Effector memory CD8-positive, alpha-beta T cell (primary cell): ENCODE measurements at regions not wholly inside any gene's neighbourhood (a gene's known extent, or its start where the extent isn't known, plus 50 kb on each side); places are given as distances from the start of the nearest gene placed in this dataset.

Experiments used
- ATAC-seq: fragments of 150-1000 bp; cut with Tn5 transposase; replicated peaks from 2 replicates; pipeline ENCODE4 v1.10.0; 2021; ENCODE audit warnings: mild to moderate bottlenecking, moderate library complexity
- DNase-seq, 3 experiments: peaks; one replicate each; pipeline ENCODE4 v3.0.0; 2021
- H3K27ac Mint-ChIP-seq, 2 donors: one replicate each; pipeline ENCODE4 v1.8.0; 2022; ENCODE audit warnings: mild to moderate bottlenecking in 2 of 2, mixed read lengths in 2 of 2, moderate library complexity in 2 of 2
- H3K27me3 Mint-ChIP-seq, 2 donors: one replicate each; pipeline ENCODE4 v1.8.0; 2022; ENCODE audit warnings: mixed read lengths in 2 of 2
- H3K36me3 Mint-ChIP-seq: one replicate; pipeline ENCODE4 v1.8.0; 2022; ENCODE audit warnings: mild to moderate bottlenecking, moderate library complexity, mixed read lengths; ENCODE audit not compliant: insufficient read depth
- H3K4me1 Mint-ChIP-seq, 2 donors: one replicate each; pipeline ENCODE4 v1.8.0; 2022; ENCODE audit warnings: low read depth in 2 of 2, mixed read lengths in 2 of 2
- H3K4me3 Mint-ChIP-seq, 2 donors: one replicate each; pipeline ENCODE4 v1.8.0; 2022; ENCODE audit warnings: mild to moderate bottlenecking in 2 of 2, mixed read lengths in 2 of 2, moderate library complexity in 2 of 2
- H3K9me3 Mint-ChIP-seq, 2 donors: one replicate each; pipeline ENCODE4 v1.8.0; 2022; ENCODE audit warnings: mixed read lengths in 2 of 2

DNA sequence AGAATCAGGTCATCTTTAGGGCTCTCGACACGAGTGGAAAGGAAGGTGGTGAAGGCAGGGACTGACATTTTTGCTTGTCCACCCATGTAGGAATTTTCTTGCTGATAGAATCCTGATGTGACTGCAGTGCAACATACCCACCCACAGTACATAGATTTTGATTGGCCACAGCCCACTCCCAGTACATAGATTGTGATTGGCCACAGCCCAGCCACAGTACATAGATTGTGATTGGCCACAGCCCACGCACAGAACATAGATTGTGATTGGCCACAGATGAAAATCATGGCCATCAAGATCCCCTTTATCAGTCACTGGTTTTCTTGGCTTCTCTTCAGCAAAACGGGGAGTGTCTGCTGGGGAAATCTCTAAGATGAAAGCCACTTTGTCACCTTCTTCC lies 1041.5 kb downstream of the AACS start:
- H3K4me3 Mint-ChIP-seq = no peak overlapping the region
- no peaks in the 10 kb centered on the region for H3K36me3 Mint-ChIP-seq
- H3K4me1 Mint-ChIP-seq = no peaks in the 10 kb centered on the region
- peaks cover 0 to 3% of the 10 kb centered on the region in 2 donors for H3K9me3 Mint-ChIP-seq
- ATAC-seq = no peak
- no peak for DNase-seq
- H3K27ac Mint-ChIP-seq = no peak overlapping the region
- no peaks in the 10 kb centered on the region for H3K27me3 Mint-ChIP-seq

DNA sequence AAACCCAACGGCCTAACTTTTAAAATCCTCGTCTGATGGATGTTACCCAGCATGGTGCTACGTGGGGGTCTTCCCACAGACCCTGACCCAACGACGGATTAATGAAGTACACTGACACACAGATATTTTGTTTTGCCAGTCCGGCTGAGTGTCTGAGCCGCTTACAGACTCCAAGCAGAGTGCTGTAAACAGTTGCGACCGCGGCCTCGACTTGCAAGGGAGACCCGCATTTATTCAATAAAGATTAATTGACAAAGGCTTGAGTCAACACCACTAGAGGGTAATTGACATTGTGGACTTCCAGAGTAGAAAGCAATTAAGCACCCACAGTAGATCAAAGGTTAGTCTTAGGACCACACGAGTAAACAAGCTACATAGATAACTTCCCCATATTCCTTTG lies 1042.4 kb downstream of the AACS start:
- Mint-ChIP-seq H3K9me3 (peaks cover 0 to 3% of the 10 kb centered on the region in 2 donors), H3K4me1 (no peaks in the 10 kb centered on the region), H3K4me3 (no peak overlapping the region), H3K27me3 (no peaks in the 10 kb centered on the region), H3K27ac (no peak overlapping the region), H3K36me3 (no peaks in the 10 kb centered on the region)
- no peak for DNase-seq
- no peak for ATAC-seq

DNA sequence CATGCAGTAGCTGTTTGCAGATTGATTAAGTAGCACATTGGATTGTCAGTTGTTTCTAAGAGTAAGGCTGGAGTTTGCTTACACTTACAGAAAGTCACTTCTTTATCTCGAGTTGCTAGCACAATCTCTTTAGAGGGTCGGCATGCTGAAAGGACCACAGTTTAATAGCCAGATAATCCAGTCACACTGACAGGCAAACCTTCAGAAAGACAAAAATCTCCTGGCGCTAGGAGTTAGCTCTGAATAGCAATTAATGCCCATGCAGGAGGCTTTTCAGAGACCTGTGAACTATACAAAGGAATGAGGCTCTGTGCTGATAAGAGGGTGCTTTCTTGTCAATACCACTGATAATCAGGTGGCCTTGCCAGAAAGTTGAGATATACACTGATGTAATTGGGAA lies 1043.0 kb downstream of the AACS start:
- DNase-seq = no peak
- Mint-ChIP-seq H3K27me3 (no peaks in the 10 kb centered on the region), H3K4me3 (no peak overlapping the region), H3K9me3 (peaks cover 0 to 3% of the 10 kb centered on the region in 2 donors), H3K27ac (no peak overlapping the region), H3K4me1 (no peaks in the 10 kb centered on the region), H3K36me3 (no peaks in the 10 kb centered on the region)
- ATAC-seq = no peak

DNA sequence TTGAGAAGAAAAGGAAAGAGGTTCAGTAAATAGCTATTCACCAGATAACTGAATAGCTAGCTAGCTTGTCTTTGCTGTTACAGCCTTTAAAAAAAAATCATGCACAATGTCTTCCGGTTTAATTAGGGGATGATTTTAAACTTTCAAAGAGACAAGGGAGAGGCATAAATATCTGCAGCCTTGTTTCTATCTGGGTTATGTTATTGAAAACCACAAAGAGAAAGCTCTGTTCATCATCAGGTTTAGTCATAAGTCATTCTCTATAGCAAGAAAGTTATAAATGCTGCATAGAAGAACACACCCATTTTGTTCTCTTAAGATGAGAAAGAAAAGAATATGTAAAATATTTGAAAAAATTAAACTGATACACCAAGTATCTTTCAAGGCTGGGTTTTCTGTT lies 1046.9 kb downstream of the AACS start:
- Mint-ChIP-seq H3K4me1 (no peaks in the 10 kb centered on the region), H3K9me3 (peaks cover 0 to 5% of the 10 kb centered on the region in 2 donors), H3K27me3 (no peaks in the 10 kb centered on the region), H3K4me3 (no peak overlapping the region), H3K36me3 (no peaks in the 10 kb centered on the region), H3K27ac (no peak overlapping the region)
- ATAC-seq = no peak
- DNase-seq = no peak

DNA sequence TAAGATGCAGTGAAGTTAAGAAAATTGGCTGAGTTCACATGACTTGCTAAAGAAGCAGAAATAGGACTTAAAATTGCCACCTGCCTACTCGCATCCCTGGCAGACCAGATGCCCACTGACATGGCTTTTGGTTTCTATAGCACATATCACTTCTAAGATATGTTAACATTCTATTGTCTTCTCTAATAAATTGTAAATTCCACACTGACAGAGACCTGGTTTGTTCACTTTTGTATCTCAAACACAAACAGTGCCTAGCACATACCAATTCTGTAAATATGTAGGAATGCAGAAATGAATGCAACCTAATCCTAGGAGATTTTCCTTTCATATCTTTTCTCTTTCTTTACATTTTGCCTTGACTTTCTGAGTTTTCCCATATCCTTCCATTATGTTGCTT lies 1047.6 kb downstream of the AACS start:
- DNase-seq (no peak), ATAC-seq (no peak)
- H3K9me3 Mint-ChIP-seq = peaks cover 0 to 5% of the 10 kb centered on the region in 2 donors
- no peak overlapping the region for H3K27ac Mint-ChIP-seq
- H3K36me3 Mint-ChIP-seq = no peaks in the 10 kb centered on the region
- H3K4me3 Mint-ChIP-seq = no peak overlapping the region
- H3K4me1 Mint-ChIP-seq = no peaks in the 10 kb centered on the region
- no peaks in the 10 kb centered on the region for H3K27me3 Mint-ChIP-seq

DNA sequence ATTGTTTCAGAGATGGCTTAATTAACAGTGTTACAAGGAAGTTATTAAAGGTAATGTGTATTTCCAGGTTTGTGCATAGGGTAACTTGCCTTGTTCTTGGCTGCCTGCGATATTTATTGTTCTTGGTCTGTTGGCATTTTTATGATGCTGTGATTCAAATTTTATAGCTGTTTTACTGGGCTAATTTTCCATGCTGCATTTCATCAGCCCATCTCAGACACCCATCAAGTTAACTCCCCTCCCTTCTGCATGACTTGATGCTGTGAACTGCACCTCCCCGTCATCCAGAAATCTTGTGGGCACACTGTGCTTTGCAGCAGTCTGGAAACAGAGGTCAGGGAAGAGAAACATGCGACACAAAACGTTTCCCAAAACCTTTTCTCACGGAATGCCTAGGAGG lies 1049.2 kb downstream of the AACS start:
- no peak for ATAC-seq
- no peaks in the 10 kb centered on the region for H3K27me3 Mint-ChIP-seq
- no peak overlapping the region for H3K4me3 Mint-ChIP-seq
- H3K4me1 Mint-ChIP-seq = no peaks in the 10 kb centered on the region
- DNase-seq = no peak
- peaks cover 0 to 5% of the 10 kb centered on the region in 2 donors for H3K9me3 Mint-ChIP-seq
- no peaks in the 10 kb centered on the region for H3K36me3 Mint-ChIP-seq
- H3K27ac Mint-ChIP-seq = no peak overlapping the region

DNA sequence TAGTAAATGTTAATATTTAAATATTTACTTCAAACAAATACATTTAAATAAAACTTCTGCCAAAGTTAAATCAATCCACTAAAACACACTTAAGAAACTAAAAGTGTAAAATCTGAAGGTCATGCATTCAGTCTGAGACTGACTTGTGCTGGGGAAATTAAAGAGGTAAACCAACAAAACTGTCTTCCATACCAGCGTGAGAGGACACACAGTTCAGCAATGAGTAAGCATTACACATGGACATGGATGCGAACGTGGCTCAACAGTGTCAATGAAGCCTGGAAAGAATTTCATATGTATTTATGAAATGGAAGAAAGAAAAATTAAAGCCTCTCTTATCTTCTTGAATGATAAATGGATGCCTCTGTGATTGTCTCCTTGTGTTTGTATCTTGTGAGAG lies 1052.3 kb downstream of the AACS start:
- Mint-ChIP-seq H3K27ac (no peak overlapping the region), H3K9me3 (peaks cover 5 to 6% of the 10 kb centered on the region in 2 donors), H3K27me3 (no peaks in the 10 kb centered on the region), H3K4me1 (no peaks in the 10 kb centered on the region), H3K4me3 (no peak overlapping the region), H3K36me3 (no peaks in the 10 kb centered on the region)
- DNase-seq (no peak), ATAC-seq (no peak)

DNA sequence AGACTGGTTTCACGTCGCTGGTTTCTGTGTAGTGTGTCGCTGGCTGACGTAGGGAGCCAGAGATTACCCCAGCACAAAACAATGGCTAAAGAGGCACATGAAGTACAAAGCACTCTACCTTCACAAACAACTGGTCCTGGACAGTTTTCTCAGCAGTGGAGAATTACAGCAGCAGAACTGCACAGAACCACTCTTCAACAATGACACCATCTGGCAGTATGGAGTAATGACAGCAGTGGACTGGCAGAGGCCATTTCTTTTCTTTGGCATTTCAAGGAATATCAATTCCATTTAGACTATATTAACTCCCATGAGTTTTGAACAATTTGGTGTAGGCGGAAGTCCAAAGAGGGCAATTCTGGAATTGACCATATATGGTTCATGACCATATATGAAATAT lies 1074.1 kb downstream of the AACS start:
- ATAC-seq (no peak), DNase-seq (no peak)
- Mint-ChIP-seq H3K9me3 (peaks cover 26 to 41% of the 10 kb centered on the region in 2 donors), H3K36me3 (no peaks in the 10 kb centered on the region), H3K4me1 (no peaks in the 10 kb centered on the region), H3K27me3 (no peaks in the 10 kb centered on the region), H3K27ac (no peak overlapping the region), H3K4me3 (no peak overlapping the region)

DNA sequence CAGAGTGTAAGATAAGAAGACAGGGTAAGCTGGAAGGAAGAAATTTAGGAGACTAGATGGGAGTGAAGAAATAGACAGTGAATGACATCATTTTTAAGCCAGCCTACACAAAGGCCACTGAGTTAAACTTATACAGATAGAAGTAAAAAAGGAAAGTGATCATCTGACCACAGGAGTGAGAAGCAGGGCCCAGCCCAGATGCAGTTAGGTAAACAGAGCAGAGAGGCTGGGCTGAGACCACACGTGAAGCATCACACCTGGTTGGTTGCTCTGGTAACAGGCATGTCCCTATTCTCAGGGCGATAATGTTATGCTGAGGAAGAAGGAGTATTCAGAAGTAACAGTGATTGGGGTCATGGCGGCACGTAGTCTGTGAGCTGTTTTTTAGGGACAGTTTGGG lies 1079.4 kb downstream of the AACS start:
- H3K36me3 Mint-ChIP-seq = no peaks in the 10 kb centered on the region
- H3K9me3 Mint-ChIP-seq = peaks cover 9 to 16% of the 10 kb centered on the region in 2 donors
- no peak overlapping the region for H3K27ac Mint-ChIP-seq
- no peak overlapping the region for H3K4me3 Mint-ChIP-seq
- no peak for ATAC-seq
- no peaks in the 10 kb centered on the region for H3K27me3 Mint-ChIP-seq
- DNase-seq = no peak
- no peaks in the 10 kb centered on the region for H3K4me1 Mint-ChIP-seq

DNA sequence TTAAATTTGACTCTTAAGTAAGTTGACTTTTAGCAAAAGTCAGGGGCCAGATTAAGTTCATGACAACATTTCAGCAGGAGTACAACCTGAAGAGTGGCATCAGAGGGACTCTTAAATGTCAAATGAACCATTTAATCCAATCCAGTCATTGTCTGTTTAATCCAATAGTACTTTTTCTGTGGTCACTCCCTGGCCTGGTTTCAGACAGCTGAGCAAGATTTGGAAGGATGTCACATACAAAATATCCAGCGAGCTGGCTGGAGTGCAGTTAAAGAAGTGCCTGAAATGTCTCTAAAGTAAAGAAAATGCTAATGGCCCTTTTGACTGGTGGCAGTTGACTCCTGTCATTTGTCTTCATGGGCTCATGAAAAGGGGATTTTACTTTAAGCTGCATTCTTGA lies 1082.1 kb downstream of the AACS start:
- H3K27me3 Mint-ChIP-seq = no peaks in the 10 kb centered on the region
- H3K4me3 Mint-ChIP-seq = no peak overlapping the region
- DNase-seq = no peak
- H3K27ac Mint-ChIP-seq = no peak overlapping the region
- ATAC-seq = no peak
- H3K9me3 Mint-ChIP-seq = peaks cover 7 to 24% of the 10 kb centered on the region in 2 donors
- no peaks in the 10 kb centered on the region for H3K4me1 Mint-ChIP-seq
- no peaks in the 10 kb centered on the region for H3K36me3 Mint-ChIP-seq

DNA sequence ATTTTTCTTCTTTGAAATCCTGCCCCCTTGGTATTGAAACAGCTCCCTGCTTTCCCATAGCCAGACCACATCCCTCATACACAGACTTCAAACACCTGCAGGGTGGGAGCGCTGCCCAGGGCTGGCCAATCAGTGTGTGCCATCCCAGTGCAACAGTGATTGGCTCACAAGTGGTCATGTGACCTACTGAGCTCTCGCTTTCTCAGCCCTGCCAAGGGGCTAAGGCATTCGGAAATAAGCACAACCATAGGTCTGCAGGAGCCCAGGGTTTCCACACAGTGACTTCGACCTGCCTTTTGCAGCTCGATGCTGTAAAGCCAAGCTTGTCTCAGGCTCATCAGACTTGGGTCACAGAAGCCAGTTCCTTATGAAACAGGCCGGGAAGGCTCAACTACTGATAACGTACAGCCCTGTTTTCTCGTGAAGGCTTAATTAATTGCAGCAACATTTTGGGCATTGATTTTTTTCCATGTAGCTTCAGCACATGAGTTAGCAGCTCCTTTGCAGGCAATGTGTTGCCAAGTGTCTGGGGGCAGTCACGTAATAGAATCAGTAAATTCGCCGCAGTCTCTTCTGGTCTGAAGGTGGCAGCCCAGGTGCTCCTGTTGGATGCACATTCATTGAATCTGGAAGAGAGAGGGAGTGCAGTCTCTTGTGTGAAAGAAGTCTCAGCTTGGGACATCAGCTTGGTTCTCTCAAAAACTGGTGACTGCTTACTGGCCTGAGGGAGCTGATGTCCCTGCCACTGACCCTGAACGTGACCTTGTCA lies 1091.8 kb downstream of the AACS start:
- no peaks in the 10 kb centered on the region for H3K4me1 Mint-ChIP-seq
- H3K27me3 Mint-ChIP-seq = no peaks in the 10 kb centered on the region
- ATAC-seq (no peak), DNase-seq (no peak)
- H3K9me3 Mint-ChIP-seq = peaks cover 5 to 14% of the 10 kb centered on the region in 2 donors
- peaks cover 3% of the 10 kb centered on the region for H3K36me3 Mint-ChIP-seq
- H3K27ac Mint-ChIP-seq = no peak overlapping the region
- no peak overlapping the region for H3K4me3 Mint-ChIP-seq

DNA sequence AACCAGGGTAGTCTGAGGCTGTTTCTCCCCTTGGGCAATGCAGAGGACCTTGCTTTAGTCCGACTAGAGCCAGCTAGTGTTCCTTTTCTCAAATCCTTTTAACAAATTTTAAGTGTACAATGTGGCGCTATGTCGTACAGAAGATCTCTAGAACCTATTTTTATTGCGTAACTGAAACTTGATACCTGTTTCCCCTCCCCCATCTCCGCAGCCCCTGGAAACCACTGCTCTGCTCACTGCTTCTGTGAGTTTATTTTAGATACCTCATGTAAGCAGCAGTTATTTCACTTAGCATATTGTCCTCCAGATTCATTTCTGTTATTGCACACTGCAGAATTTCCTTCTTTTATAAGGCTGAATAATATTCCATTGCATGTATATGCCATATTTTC lies 1092.3 kb downstream of the AACS start:
- Mint-ChIP-seq H3K27me3 (no peaks in the 10 kb centered on the region), H3K9me3 (peaks cover 9 to 14% of the 10 kb centered on the region in 2 donors), H3K4me1 (no peaks in the 10 kb centered on the region), H3K27ac (no peak overlapping the region), H3K4me3 (no peak overlapping the region), H3K36me3 (peaks cover 3% of the 10 kb centered on the region)
- no peak for DNase-seq
- ATAC-seq = no peak

DNA sequence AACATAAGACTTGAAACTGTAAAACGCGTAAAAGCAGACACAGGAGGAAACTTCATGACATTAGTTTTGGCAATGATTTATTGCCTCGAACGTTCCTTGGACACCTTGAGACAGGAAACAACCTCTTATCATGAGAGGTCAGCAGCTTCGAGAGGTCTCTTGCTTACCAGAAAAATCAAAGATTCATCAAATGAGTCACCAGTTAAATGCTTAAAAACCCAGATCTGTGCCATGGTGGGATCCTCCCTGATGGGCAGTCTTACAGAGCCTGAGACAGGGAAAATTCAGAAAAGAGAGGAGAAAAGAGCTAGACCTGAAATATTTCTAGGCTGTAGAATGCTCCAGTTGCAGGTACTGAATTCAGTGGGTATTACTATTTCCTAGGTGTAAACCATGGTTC lies 1093.9 kb downstream of the AACS start:
- Mint-ChIP-seq H3K9me3 (peaks cover 9 to 14% of the 10 kb centered on the region in 2 donors), H3K27ac (no peak overlapping the region), H3K4me3 (no peak overlapping the region), H3K36me3 (peaks cover 3% of the 10 kb centered on the region), H3K4me1 (no peaks in the 10 kb centered on the region), H3K27me3 (no peaks in the 10 kb centered on the region)
- no peak for DNase-seq
- no peak for ATAC-seq

DNA sequence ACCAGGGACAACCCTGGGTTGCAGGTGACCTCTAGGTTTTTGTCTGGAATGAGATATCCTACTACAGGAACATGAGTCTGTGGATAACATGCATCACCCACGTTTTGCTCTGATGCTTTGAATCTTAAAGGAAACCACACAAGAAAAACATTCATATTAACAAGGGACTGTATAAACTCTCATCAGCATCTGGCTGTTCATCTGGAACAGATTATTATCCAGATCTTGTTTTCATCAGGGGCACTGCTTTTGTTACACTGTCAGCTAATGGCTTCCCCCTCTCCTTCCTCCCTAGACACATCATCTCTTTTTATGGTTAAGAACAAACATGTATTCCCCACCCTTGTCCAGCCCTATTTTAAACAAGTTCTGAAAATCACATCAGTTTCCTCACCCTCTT lies 1095.7 kb downstream of the AACS start:
- ATAC-seq = no peak
- Mint-ChIP-seq H3K27me3 (no peaks in the 10 kb centered on the region), H3K4me3 (no peak overlapping the region), H3K27ac (no peak overlapping the region), H3K4me1 (no peaks in the 10 kb centered on the region), H3K9me3 (peaks cover 8 to 9% of the 10 kb centered on the region in 2 donors), H3K36me3 (peaks cover 3% of the 10 kb centered on the region)
- DNase-seq = no peak
